ENCODE measurements at regions not wholly inside any gene's neighbourhood (a gene's known extent, or its start where the extent isn't known, plus 50 kb on each side); places are given as distances from the start of the nearest gene placed in this dataset.

DNA sequence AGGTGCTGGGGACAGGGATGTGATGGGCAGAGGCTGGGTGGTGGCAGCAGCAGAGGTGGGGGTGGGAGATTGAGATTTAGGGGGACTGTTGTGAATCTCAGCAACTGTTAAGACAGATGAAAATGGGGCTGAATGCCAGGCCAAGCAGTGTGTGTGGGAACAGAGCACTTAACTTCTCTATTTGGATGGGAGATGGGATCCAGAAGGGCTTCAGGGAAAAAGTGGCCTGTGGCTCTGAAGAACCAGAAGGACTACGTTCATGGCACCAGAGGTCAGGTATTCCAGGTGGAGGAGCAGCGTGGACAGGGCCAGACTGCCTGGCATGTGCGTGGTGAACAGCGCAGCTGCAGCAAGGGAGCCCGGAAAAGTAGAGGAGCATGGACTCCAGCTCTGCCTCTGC lies 82.6 kb upstream of the SYT13 start:
- WGBS: 93% methylated on average over 5 of the region's 5 CpGs
- Histone ChIP-seq H3K27me3 (ENCODE audit: control insufficient read depth in 4 of 4, insufficient read depth in 4 of 4, low read length in 3 of 4) (no peaks in the 10 kb centered on the region), H3K9me3 (ENCODE audit: control insufficient read depth in 4 of 4, low read length in 3 of 4) (no peaks in the 10 kb centered on the region), H3K4me1 (ENCODE audit: control insufficient read depth in 4 of 4, insufficient read depth in 4 of 4, low read length in 3 of 4) (peaks cover 2 to 15% (median 8%) of the 10 kb centered on the region in 4 donors), H3K36me3 (ENCODE audit: control insufficient read depth in 4 of 4, insufficient read depth in 3 of 4, low read depth in 1 of 4, low read length in 3 of 4) (no peaks in the 10 kb centered on the region), H3K4me3 (ENCODE audit: low read depth in 1 of 3, low read length in 3 of 3) (no peak overlapping the region), H3K9ac (ENCODE audit: low read depth in 1 of 2, low read length in 2 of 2) (no peak overlapping the region), H3K27ac (ENCODE audit: low read depth in 1 of 2, low read length in 2 of 2) (no peak overlapping the region)
- no peak for DNase-seq (ENCODE audit: low spot score)
- TF ChIP-seq FOXA2 (IDR thresholded peaks at IDR 0.05): no peak
- TF ChIP-seq HNF4A (conservative IDR thresholded peaks at IDR 0.05): no peak
- TF ChIP-seq, protein P1, sequence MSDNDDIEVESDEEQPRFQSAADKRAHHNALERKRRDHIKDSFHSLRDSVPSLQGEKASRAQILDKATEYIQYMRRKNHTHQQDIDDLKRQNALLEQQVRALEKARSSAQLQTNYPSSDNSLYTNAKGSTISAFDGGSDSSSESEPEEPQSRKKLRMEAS (IDR thresholded peaks at IDR 0.05): no peak
- no peak for TF ChIP-seq HNF4G (IDR thresholded peaks at IDR 0.05)
- TF ChIP-seq GABPA (IDR thresholded peaks at IDR 0.05 in 1 of 2, conservative IDR thresholded peaks at IDR 0.05 in 1 of 2): no peak
- TF ChIP-seq ATF3 (IDR thresholded peaks at IDR 0.05): no peak
- TF ChIP-seq FOXA1 (IDR thresholded peaks at IDR 0.05): no peak
- no peak for TF ChIP-seq JUND (IDR thresholded peaks at IDR 0.05)
- TF ChIP-seq RXRA (IDR thresholded peaks at IDR 0.05): no peak
- TF ChIP-seq SP1 (IDR thresholded peaks at IDR 0.05): no peak
- TF ChIP-seq, protein P2, sequence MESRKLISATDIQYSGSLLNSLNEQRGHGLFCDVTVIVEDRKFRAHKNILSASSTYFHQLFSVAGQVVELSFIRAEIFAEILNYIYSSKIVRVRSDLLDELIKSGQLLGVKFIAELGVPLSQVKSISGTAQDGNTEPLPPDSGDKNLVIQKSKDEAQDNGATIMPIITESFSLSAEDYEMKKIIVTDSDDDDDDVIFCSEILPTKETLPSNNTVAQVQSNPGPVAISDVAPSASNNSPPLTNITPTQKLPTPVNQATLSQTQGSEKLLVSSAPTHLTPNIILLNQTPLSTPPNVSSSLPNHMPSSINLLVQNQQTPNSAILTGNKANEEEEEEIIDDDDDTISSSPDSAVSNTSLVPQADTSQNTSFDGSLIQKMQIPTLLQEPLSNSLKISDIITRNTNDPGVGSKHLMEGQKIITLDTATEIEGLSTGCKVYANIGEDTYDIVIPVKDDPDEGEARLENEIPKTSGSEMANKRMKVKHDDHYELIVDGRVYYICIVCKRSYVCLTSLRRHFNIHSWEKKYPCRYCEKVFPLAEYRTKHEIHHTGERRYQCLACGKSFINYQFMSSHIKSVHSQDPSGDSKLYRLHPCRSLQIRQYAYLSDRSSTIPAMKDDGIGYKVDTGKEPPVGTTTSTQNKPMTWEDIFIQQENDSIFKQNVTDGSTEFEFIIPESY (IDR thresholded peaks at IDR 0.05): no peak
- no peak for TF ChIP-seq EGR1 (IDR thresholded peaks at IDR 0.05; ENCODE audit: low read depth in 2 of 2)
- no peak for TF ChIP-seq YY1 (IDR thresholded peaks at IDR 0.05)
- TF ChIP-seq, protein P3, sequence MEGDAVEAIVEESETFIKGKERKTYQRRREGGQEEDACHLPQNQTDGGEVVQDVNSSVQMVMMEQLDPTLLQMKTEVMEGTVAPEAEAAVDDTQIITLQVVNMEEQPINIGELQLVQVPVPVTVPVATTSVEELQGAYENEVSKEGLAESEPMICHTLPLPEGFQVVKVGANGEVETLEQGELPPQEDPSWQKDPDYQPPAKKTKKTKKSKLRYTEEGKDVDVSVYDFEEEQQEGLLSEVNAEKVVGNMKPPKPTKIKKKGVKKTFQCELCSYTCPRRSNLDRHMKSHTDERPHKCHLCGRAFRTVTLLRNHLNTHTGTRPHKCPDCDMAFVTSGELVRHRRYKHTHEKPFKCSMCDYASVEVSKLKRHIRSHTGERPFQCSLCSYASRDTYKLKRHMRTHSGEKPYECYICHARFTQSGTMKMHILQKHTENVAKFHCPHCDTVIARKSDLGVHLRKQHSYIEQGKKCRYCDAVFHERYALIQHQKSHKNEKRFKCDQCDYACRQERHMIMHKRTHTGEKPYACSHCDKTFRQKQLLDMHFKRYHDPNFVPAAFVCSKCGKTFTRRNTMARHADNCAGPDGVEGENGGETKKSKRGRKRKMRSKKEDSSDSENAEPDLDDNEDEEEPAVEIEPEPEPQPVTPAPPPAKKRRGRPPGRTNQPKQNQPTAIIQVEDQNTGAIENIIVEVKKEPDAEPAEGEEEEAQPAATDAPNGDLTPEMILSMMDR (IDR thresholded peaks at IDR 0.05; ENCODE audit: low read depth, low read length, missing input control): no peak
- no peak for TF ChIP-seq RAD21 (IDR thresholded peaks at IDR 0.05)

DNA sequence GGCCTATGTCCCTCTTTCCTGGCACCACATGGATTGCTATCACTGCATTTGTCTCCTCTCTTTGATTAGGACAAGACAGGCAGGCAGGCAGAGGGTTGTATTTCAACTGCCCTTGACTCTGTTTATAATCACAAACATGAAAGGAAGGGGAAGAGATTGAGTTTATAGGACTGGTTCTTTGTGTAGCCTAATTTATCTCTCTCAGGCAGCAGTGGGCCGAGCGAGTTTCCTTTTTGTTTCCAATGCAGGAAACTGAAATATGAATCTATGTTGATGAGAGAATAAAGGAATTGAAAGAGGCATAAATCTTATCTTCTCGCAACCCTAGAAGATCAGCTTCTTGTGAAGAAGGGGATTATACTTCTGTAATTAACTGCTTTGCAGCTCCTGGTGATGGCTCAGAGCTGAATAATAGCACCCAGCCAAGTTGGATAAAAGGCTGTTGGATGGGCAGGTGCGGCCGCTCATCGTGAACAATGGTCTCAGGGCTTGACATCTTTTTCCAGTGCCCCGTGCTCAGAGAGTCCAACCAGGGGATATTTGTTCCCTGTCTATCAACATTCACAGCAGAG lies 80.6 kb upstream of the SYT13 start:
- no peak overlapping the region for H3K4me3 ChIP-seq (ENCODE audit: low read depth in 1 of 3, low read length in 3 of 3)
- 78% methylated on average over 7 of the region's 7 CpGs for WGBS

More for the DNA sequence above, 80.6 kb upstream of the SYT13 start:
- Histone ChIP-seq H3K27ac (ENCODE audit: low read depth in 1 of 2, low read length in 2 of 2) (peak overlapping the region in 1 of 2 donors; percentile 32), H3K9me3 (ENCODE audit: control insufficient read depth in 4 of 4, low read length in 3 of 4) (no peaks in the 10 kb centered on the region), H3K4me1 (ENCODE audit: control insufficient read depth in 4 of 4, insufficient read depth in 4 of 4, low read length in 3 of 4) (peaks cover 2 to 15% (median 8%) of the 10 kb centered on the region in 4 donors), H3K36me3 (ENCODE audit: control insufficient read depth in 4 of 4, insufficient read depth in 3 of 4, low read depth in 1 of 4, low read length in 3 of 4) (no peaks in the 10 kb centered on the region), H3K9ac (ENCODE audit: low read depth in 1 of 2, low read length in 2 of 2) (no peak overlapping the region), H3K27me3 (ENCODE audit: control insufficient read depth in 4 of 4, insufficient read depth in 4 of 4, low read length in 3 of 4) (no peaks in the 10 kb centered on the region)
- TF ChIP-seq, protein P4, sequence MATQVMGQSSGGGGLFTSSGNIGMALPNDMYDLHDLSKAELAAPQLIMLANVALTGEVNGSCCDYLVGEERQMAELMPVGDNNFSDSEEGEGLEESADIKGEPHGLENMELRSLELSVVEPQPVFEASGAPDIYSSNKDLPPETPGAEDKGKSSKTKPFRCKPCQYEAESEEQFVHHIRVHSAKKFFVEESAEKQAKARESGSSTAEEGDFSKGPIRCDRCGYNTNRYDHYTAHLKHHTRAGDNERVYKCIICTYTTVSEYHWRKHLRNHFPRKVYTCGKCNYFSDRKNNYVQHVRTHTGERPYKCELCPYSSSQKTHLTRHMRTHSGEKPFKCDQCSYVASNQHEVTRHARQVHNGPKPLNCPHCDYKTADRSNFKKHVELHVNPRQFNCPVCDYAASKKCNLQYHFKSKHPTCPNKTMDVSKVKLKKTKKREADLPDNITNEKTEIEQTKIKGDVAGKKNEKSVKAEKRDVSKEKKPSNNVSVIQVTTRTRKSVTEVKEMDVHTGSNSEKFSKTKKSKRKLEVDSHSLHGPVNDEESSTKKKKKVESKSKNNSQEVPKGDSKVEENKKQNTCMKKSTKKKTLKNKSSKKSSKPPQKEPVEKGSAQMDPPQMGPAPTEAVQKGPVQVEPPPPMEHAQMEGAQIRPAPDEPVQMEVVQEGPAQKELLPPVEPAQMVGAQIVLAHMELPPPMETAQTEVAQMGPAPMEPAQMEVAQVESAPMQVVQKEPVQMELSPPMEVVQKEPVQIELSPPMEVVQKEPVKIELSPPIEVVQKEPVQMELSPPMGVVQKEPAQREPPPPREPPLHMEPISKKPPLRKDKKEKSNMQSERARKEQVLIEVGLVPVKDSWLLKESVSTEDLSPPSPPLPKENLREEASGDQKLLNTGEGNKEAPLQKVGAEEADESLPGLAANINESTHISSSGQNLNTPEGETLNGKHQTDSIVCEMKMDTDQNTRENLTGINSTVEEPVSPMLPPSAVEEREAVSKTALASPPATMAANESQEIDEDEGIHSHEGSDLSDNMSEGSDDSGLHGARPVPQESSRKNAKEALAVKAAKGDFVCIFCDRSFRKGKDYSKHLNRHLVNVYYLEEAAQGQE (IDR thresholded peaks at IDR 0.05): no peak
- peak in 1 of 2 donors; percentile 1 for TF ChIP-seq RAD21 (IDR thresholded peaks at IDR 0.05)
- DNase-seq (ENCODE audit: low spot score): no peak

All from liver (tissue), 8 donors.